ENCODE measurements at regions not wholly inside any gene's neighbourhood (a gene's known extent, or its start where the extent isn't known, plus 50 kb on each side); places are given as distances from the start of the nearest gene placed in this dataset.

- no peak for TF ChIP-seq CTCF (IDR thresholded peaks at IDR 0.05; ENCODE audit: low read depth, low read length)
- DNase-seq (ENCODE audit: extremely low read depth, low read depth) = no peak
These were observed 217.0 kb upstream of the CCN2 start for GRCh38 chr6:132167929-132168892.

DNA sequence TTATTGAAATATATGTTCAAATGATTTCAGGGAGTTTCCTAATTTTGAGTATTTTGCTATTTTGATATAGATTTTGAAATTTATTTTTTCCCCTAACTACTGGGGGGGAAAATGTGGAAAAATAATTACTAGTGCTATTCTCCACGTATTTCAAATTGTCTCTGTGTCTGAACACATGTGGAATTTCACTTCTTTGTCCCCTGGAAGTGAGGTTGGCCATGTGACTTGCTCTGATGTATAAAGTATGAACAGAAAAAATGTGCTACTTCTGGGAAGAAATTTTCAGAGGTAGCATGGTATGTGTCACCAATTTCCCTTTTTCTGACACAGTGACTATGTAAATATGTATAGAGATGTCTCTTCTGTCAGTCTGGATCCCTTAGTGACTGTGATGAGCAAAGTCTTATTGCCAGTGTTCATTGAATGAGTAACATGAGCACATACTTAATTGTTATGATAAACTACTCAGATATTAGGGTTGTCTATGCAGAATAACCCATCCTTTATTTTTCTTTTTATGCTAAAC lies 215.4 kb upstream of the CCN2 start:
- no peak for DNase-seq (ENCODE audit: extremely low read depth, low read depth)
- no peak for TF ChIP-seq CTCF (IDR thresholded peaks at IDR 0.05; ENCODE audit: low read depth, low read length)

DNA sequence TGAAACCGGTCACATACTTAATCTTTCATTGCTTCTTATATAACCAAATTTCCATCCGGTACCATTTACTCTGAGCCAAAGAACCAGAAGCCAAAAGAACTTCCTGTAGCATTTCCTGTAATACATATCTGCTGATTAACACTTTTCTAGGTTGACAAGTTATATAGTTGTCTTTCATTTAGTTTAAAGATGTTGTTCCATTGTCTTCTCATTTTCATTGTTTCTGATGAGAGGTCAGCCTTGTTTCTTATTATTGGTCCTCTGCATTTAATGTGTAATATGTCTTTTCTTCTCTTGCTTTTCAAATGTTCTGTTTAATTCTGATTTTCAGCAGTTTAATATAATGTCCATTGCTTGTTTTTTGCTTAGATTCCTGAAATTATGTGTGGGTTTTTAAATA lies 214.5 kb upstream of the CCN2 start:
- TF ChIP-seq CTCF (IDR thresholded peaks at IDR 0.05; ENCODE audit: low read depth, low read length) = no peak
- no peak for DNase-seq (ENCODE audit: extremely low read depth, low read depth)

DNA sequence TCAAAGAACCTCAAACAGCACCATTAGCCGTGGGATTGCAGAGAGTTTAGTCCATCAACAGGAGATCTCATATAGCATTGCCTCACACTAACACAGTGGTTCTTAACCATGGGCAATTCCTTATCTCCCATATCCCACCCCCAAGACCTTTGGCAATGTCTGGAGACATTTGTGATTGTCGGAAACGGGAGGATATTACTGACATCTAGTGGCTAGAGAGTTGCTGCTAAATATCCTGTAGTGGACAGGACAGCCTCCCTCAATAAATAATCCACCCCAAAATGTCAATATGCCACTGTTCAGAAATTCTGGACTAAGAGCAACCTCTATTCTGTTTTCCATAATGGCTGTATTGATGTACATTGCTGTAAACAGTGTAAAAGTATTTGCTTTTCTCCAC lies 210.1 kb upstream of the CCN2 start:
- peak; percentile 69 for TF ChIP-seq CTCF (IDR thresholded peaks at IDR 0.05; ENCODE audit: low read depth, low read length)
- DNase-seq (ENCODE audit: extremely low read depth, low read depth) = peak; percentile 35

DNA sequence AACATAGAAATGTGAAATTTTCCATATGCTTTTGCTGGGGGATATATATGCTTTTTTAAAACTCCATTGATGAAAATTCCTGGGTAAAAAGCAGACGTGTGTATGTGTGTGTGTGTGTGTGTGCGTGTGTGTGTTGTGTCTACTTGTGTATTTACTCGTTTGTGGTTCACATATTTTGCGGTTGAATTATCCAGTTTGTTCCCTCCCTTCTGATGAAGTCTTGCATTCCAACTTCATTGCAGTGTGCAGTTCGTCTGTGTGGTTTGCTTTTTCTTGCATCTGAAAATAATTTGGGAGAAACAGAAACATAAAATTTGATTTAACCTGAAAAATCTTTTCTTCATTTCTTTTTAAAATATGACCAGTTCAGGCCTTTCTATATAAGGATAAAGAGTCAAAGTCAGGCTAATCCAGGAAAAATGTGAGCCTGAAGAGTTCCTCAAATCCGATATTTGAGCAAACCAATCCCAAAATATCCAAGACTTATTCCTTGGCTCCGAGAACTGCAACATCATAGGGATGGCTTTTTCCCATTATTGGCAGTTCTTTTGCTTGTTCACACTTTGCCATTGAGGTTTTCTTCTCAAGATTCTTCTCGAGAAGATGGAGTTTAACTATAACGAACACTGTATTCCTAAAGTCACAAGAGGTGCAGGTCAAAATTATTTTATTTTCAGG lies 202.2 kb upstream of the CCN2 start:
- no peak for TF ChIP-seq CTCF (IDR thresholded peaks at IDR 0.05; ENCODE audit: low read depth, low read length)
- peak; percentile 96 for DNase-seq (ENCODE audit: extremely low read depth, low read depth)

- peak; percentile 98 for DNase-seq (ENCODE audit: extremely low read depth, low read depth)
- no peak for TF ChIP-seq CTCF (IDR thresholded peaks at IDR 0.05; ENCODE audit: low read depth, low read length)
These were observed 196.4 kb upstream of the CCN2 start for GRCh38 chr6:132147530-132148011.

GRCh38 chr6:132144456-132144855 lies 193.3 kb upstream of the CCN2 start:
- no peak for TF ChIP-seq CTCF (IDR thresholded peaks at IDR 0.05; ENCODE audit: low read depth, low read length)
- DNase-seq (ENCODE audit: extremely low read depth, low read depth) = no peak
